ENCODE measurements at regions not wholly inside any gene's neighbourhood (a gene's known extent, or its start where the extent isn't known, plus 50 kb on each side); places are given as distances from the start of the nearest gene placed in this dataset.

DNA sequence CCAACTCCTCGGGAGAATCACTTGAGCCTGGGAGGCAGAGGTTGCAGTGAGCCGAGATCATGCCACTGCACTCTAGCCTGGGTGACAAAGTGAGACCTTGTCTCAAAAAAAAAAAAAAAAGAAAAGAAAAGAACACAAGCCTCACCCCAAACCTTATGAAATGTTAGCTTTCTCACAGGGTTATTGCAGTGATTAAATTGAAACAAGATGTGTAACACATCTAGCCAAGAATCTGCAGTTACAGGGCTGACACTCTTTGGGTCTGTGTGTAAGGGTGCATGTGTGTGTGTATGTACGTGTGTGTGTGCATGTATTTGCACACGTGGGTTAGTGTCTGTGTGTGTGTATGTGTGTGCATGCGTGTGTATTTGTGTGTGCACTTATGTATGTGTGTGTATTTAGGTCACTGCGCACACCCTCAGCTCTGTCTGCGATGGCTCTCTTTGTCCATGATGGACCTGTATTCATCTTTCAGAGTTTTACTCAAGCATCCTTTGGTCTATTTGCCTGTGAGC, 336.3 kb downstream of the UQCRFS1 start:
- TF ChIP-seq, protein P1, sequence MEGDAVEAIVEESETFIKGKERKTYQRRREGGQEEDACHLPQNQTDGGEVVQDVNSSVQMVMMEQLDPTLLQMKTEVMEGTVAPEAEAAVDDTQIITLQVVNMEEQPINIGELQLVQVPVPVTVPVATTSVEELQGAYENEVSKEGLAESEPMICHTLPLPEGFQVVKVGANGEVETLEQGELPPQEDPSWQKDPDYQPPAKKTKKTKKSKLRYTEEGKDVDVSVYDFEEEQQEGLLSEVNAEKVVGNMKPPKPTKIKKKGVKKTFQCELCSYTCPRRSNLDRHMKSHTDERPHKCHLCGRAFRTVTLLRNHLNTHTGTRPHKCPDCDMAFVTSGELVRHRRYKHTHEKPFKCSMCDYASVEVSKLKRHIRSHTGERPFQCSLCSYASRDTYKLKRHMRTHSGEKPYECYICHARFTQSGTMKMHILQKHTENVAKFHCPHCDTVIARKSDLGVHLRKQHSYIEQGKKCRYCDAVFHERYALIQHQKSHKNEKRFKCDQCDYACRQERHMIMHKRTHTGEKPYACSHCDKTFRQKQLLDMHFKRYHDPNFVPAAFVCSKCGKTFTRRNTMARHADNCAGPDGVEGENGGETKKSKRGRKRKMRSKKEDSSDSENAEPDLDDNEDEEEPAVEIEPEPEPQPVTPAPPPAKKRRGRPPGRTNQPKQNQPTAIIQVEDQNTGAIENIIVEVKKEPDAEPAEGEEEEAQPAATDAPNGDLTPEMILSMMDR (IDR thresholded peaks at IDR 0.05): no peak

DNA sequence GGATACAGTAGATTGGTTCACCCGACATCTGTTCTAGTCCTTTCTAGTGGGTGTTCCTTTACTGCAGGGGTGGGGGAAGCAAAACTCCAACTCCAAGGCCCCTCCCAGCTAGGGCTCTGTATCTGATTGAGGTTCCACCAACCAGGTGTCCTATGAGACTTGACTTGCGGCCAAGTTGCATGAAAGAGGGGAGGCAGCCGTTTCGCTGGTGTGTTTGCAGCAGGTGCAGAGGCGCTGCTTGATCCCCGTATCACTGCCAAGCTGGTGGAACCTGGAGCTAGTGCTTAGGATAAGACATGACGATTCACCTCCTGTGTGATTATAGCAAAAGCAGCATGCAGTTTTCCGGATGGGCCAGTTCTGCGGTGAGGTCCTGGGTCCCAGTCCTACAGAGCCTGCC, 338.2 kb downstream of the UQCRFS1 start:
- TF ChIP-seq, protein P1 (IDR thresholded peaks at IDR 0.05): no peak

DNA sequence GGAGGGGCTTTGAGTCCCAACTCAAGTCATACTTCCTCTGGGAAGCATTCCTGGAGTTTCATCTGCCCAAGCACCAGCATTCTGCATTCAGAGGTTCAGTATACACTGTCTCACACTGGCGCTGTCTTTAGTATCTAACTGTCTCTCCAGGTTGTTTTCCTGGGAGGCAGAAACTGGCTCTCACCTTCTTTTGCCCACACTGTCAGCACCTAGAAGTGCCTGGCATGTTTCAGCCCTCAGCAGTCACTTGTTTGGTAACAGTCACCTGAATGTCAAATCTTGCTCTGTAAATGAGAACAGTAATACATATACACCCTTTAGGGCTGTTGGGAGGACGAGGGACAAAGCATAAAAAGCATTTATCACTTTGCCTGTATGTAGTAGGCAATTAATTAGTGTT, 339.6 kb downstream of the UQCRFS1 start:
- TF ChIP-seq, protein P1 (IDR thresholded peaks at IDR 0.05): no peak

DNA sequence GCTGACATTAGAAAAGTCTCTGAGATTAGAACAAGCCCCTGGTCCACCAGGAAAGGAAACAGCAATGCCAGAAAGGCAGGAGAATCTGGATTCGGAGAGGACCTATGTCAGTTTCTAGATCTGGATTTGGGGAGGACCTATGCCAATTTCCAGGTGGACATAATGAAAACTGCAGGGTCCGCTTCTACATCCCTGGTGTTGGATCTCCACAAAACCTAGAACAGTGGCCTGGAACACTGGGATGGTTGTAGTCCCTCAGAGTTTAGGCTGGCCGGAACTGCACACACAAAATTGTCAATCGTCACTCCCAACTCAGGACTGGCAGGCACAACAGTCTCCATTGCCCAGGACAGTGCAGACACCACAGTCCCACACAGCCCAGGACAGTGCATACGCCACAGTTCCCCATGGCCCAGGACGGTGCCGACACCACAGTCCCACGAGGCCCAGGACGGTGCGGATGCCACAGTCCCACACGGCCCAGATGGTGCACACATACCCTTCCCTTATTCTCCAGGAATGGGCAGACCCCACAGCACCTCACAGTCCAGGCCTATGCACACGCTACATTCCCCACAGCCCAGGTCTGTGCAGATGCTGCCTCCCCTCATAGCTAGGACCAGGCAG, 341.7 kb downstream of the UQCRFS1 start:
- TF ChIP-seq, protein P1 (IDR thresholded peaks at IDR 0.05): no peak

DNA sequence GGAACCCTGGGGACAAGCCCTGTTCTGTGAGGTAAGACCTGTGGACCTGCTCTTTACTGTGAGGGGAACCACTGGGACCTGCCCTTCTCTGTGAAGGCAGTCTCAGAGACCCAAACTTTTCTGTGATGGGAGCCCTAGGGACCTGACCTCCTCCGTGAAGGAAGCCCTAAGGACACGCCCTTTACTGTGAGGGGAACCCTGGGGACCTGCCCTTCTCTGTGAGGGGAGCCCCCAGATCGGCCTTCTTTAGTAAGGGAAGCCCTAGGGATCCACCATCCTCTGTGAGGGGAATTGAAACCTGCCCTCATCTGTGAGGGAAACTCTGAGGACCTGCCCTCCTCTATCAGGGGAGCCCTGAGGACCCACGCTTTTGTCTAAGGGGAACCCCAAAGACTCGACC, 343.5 kb downstream of the UQCRFS1 start:
- TF ChIP-seq, protein P1 (IDR thresholded peaks at IDR 0.05): no peak

DNA sequence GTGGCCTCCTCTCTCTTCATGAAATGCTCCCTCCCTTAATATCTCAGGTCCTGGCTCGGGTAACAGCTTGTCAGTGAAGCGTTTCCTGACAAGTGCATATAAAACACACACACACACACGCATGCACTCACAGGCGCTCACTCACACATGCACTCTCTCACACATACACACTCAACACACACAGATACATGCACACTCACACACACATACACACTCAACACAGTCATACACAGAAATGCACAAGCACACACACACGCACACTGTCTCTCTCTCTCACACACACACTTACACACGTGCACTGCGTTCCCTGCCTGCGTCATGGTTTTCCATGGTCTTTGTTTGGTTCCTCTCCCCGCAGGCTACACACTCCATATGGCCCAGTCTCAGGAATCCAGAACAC, 344.1 kb downstream of the UQCRFS1 start:
- TF ChIP-seq, protein P1 (IDR thresholded peaks at IDR 0.05): no peak

DNA sequence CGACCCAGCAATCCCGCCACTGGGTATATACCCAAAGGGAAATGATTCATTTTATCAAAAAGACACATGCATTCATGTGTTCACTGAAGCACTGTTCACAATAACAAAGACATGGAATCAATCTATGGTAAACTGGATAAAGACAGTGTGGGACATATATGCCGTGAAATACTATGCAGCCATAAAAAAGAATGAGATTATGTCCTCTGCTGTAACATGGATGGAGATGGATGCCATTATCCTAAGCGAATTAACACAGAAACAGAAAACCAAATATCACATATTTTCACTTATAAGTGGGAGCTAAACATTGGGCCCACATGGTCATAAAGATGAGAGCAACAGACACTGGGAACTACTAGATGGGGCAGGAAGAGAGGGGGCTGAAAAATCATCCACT, 345.0 kb downstream of the UQCRFS1 start:
- TF ChIP-seq, protein P1 (IDR thresholded peaks at IDR 0.05): no peak

DNA sequence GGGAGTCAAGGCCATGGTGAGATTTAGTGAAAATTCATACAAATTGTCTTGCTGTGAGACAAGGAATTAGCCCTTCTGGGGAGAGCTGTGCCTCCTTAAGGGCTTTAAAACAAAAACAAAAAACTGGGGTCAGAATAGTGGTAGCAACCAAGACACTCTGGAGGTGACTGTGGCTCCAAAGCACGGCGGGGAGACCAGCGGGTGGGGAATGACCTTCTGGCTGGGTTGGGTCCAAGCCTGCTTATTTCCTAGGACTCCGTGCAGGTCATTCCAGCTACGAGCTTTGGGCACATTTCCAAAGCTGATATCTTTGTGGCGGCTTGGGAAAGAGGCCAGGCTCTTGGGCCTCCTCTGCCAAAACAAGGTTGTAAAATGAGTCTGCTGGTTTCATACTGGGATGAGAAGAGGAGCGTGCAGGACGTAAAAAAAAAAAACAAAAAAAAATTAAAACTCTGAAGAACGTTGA, 348.3 kb downstream of the UQCRFS1 start:
- TF ChIP-seq, protein P1 (IDR thresholded peaks at IDR 0.05): no peak

Data from LNCAP (cell line).